ENCODE measurements at regions not wholly inside any gene's neighbourhood (a gene's known extent, or its start where the extent isn't known, plus 50 kb on each side); places are given as distances from the start of the nearest gene placed in this dataset.
"Not testable (repeated sequence)": the region's sequence is repeated elsewhere in the genome, so short reads cannot be mapped to it uniquely, and the experiment has no call there.

GRCh38 chr12:92378682-92379479, 233.2 kb upstream of the BTG1 start:
- Mint-ChIP-seq H3K27me3 (ENCODE audit: unreplicated experiment) (no peaks in the 10 kb centered on the region), H3K9me3 (ENCODE audit: unreplicated experiment) (no peaks in the 10 kb centered on the region), H3K4me3 (ENCODE audit: unreplicated experiment) (no peak overlapping the region), H3K27ac (ENCODE audit: unreplicated experiment) (no peak overlapping the region), H3K4me1 (ENCODE audit: unreplicated experiment) (no peaks in the 10 kb centered on the region), H3K36me3 (ENCODE audit: low read depth, unreplicated experiment) (no peaks in the 10 kb centered on the region)
- no peak for TF ChIP-seq CTCF (IDR thresholded peaks at IDR 0.05; ENCODE audit: unreplicated experiment)
- no peak for DNase-seq (ENCODE audit: low spot score)

- not testable (repeated sequence) for H3K4me1 Mint-ChIP-seq (ENCODE audit: unreplicated experiment); H3K27ac Mint-ChIP-seq (ENCODE audit: unreplicated experiment); H3K27me3 Mint-ChIP-seq (ENCODE audit: unreplicated experiment); H3K9me3 Mint-ChIP-seq (ENCODE audit: unreplicated experiment); H3K4me3 Mint-ChIP-seq (ENCODE audit: unreplicated experiment); H3K36me3 Mint-ChIP-seq (ENCODE audit: low read depth, unreplicated experiment); DNase-seq (ENCODE audit: low spot score)
Measured at GRCh38 chr12:92375504-92375903, 229.9 kb upstream of the BTG1 start.

GRCh38 chr12:92370828-92371227, 225.2 kb upstream of the BTG1 start:
- Mint-ChIP-seq H3K4me3 (ENCODE audit: unreplicated experiment) (no peak overlapping the region), H3K4me1 (ENCODE audit: unreplicated experiment) (no peaks in the 10 kb centered on the region)

GRCh38 chr12:92369636-92370035, 224.0 kb upstream of the BTG1 start:
- TF ChIP-seq CTCF (IDR thresholded peaks at IDR 0.05; ENCODE audit: unreplicated experiment), result no peak
- H3K36me3 Mint-ChIP-seq (ENCODE audit: low read depth, unreplicated experiment), result no peaks in the 10 kb centered on the region
- H3K4me1 Mint-ChIP-seq (ENCODE audit: unreplicated experiment), result peaks cover 2% of the 10 kb centered on the region
- H3K4me3 Mint-ChIP-seq (ENCODE audit: unreplicated experiment), result no peak overlapping the region
- no peaks in the 10 kb centered on the region for H3K9me3 Mint-ChIP-seq (ENCODE audit: unreplicated experiment)
- DNase-seq (ENCODE audit: low spot score), result no peak
- no peak overlapping the region for H3K27ac Mint-ChIP-seq (ENCODE audit: unreplicated experiment)
- no peaks in the 10 kb centered on the region for H3K27me3 Mint-ChIP-seq (ENCODE audit: unreplicated experiment)

More at GRCh38 chr12:92370828-92371227, 225.2 kb upstream of the BTG1 start:
- H3K36me3 Mint-ChIP-seq (ENCODE audit: low read depth, unreplicated experiment), result no peaks in the 10 kb centered on the region
- H3K9me3 Mint-ChIP-seq (ENCODE audit: unreplicated experiment), result no peaks in the 10 kb centered on the region
- no peaks in the 10 kb centered on the region for H3K27me3 Mint-ChIP-seq (ENCODE audit: unreplicated experiment)
- no peak for DNase-seq (ENCODE audit: low spot score)
- no peak overlapping the region for H3K27ac Mint-ChIP-seq (ENCODE audit: unreplicated experiment)
- TF ChIP-seq CTCF (IDR thresholded peaks at IDR 0.05; ENCODE audit: unreplicated experiment), result no peak

GRCh38 chr12:92369056-92369455, 223.4 kb upstream of the BTG1 start:
- Mint-ChIP-seq H3K4me1 (ENCODE audit: unreplicated experiment) (peaks cover 3% of the 10 kb centered on the region), H3K27ac (ENCODE audit: unreplicated experiment) (no peak overlapping the region), H3K4me3 (ENCODE audit: unreplicated experiment) (no peak overlapping the region), H3K27me3 (ENCODE audit: unreplicated experiment) (no peaks in the 10 kb centered on the region), H3K9me3 (ENCODE audit: unreplicated experiment) (no peaks in the 10 kb centered on the region), H3K36me3 (ENCODE audit: low read depth, unreplicated experiment) (no peaks in the 10 kb centered on the region)
- TF ChIP-seq CTCF (IDR thresholded peaks at IDR 0.05; ENCODE audit: unreplicated experiment), result no peak
- no peak for DNase-seq (ENCODE audit: low spot score)
